Liver (tissue), 8 donors: ENCODE measurements at regions not wholly inside any gene's neighbourhood (a gene's known extent, or its start where the extent isn't known, plus 50 kb on each side); places are given as distances from the start of the nearest gene placed in this dataset.

ENCODE experiments used
- DNase-seq: peaks from one replicate; pipeline ENCODE4 v3.0.0-alpha.2; 2017; ENCODE audit warnings: low spot score
- H3K27ac ChIP-seq, 2 donors: one replicate each; pipeline ENCODE4 v1.7.0; 2013; ENCODE audit warnings: inconsistent platforms in 2 of 2, low read length in 2 of 2, control low read depth in 1 of 2, low read depth in 1 of 2, mild to moderate bottlenecking in 1 of 2
- H3K27me3 ChIP-seq, 4 donors: one replicate each; pipeline versions ENCODE4 v1.6.1 to v1.7.0; 2013; ENCODE audit warnings: low read length in 3 of 4, inconsistent platforms in 1 of 4, mild to moderate bottlenecking in 1 of 4, moderate library complexity in 1 of 4; ENCODE audit not compliant: control insufficient read depth in 4 of 4, insufficient read depth in 4 of 4
- H3K36me3 ChIP-seq, 4 donors: one replicate each; pipeline versions ENCODE4 v1.6.1 to v1.7.0; 2013; ENCODE audit warnings: low read length in 3 of 4, mild to moderate bottlenecking in 3 of 4, low read depth in 1 of 4, moderate library complexity in 1 of 4; ENCODE audit not compliant: control insufficient read depth in 4 of 4, insufficient read depth in 3 of 4
- H3K4me1 ChIP-seq, 4 donors: one replicate each; pipeline versions ENCODE4 v1.6.1 to v1.7.0; 2013; ENCODE audit warnings: low read length in 3 of 4, mild to moderate bottlenecking in 3 of 4, moderate library complexity in 1 of 4; ENCODE audit not compliant: control insufficient read depth in 4 of 4, insufficient read depth in 4 of 4
- H3K4me3 ChIP-seq, 3 donors: one replicate each; pipeline versions ENCODE4 v1.6.1 to v1.7.0; 2013; ENCODE audit warnings: low read length in 3 of 3, control low read depth in 1 of 3, low read depth in 1 of 3, mild to moderate bottlenecking in 1 of 3
- H3K9ac ChIP-seq, 2 donors: one replicate each; pipeline ENCODE4 v1.7.0; 2013; ENCODE audit warnings: low read length in 2 of 2, mild to moderate bottlenecking in 2 of 2, moderate library complexity in 2 of 2, control low read depth in 1 of 2, low read depth in 1 of 2
- H3K9me3 ChIP-seq, 4 donors: one replicate each; pipeline versions ENCODE4 v1.6.1 to v1.7.0; 2013; ENCODE audit warnings: low read length in 3 of 4; ENCODE audit not compliant: control insufficient read depth in 4 of 4
- EGR1 ChIP-seq, 2 donors: IDR thresholded peaks; 2 replicates each; pipeline ENCODE4 v1.6.1; 2016 to 2018; ENCODE audit warnings: antibody characterized with exemption in 2 of 2, low read depth in 2 of 2
- FOXA1 ChIP-seq: IDR thresholded peaks from 2 replicates; pipeline ENCODE4 v1.6.1; 2016; ENCODE audit warnings: antibody characterized with exemption
- GABPA ChIP-seq, 2 donors: IDR thresholded peaks in 1 of 2; conservative IDR thresholded peaks in 1 of 2; 2 replicates each; pipeline ENCODE4 v1.6.1; 2016; ENCODE audit warnings: antibody characterized with exemption in 2 of 2, mild to moderate bottlenecking in 1 of 2, moderate library complexity in 1 of 2
- HNF4A ChIP-seq, 2 donors: conservative IDR thresholded peaks; 2 replicates each; pipeline ENCODE4 v1.6.1; 2016; ENCODE audit warnings: antibody characterized with exemption in 2 of 2, mild to moderate bottlenecking in 2 of 2
- HNF4G ChIP-seq: IDR thresholded peaks from 2 replicates; pipeline ENCODE4 v1.6.1; 2016; ENCODE audit warnings: antibody characterized with exemption
- JUND ChIP-seq, 2 donors: IDR thresholded peaks; 2 replicates each; pipeline ENCODE4 v1.6.1; 2016; ENCODE audit warnings: antibody characterized with exemption in 2 of 2
- NR2F2 ChIP-seq: IDR thresholded peaks from 2 replicates; pipeline ENCODE4 v1.6.1; 2016; ENCODE audit warnings: antibody characterized with exemption
- RAD21 ChIP-seq, 2 donors: IDR thresholded peaks; 2 replicates each; pipeline ENCODE4 v1.6.1; 2016; ENCODE audit warnings: antibody characterized with exemption in 2 of 2, mild to moderate bottlenecking in 2 of 2
- SP1 ChIP-seq: IDR thresholded peaks from 2 replicates; pipeline ENCODE4 v1.6.1; 2018; ENCODE audit warnings: antibody characterized with exemption, mild to moderate bottlenecking
- TAF1 ChIP-seq: conservative IDR thresholded peaks from 2 replicates; pipeline ENCODE4 v1.6.1; 2016; ENCODE audit warnings: antibody characterized with exemption, mild to moderate bottlenecking
- YY1 ChIP-seq: IDR thresholded peaks from 2 replicates; pipeline ENCODE4 v1.6.1; 2016; ENCODE audit warnings: antibody characterized with exemption, mild to moderate bottlenecking
- WGBS: extraction: QIAGEN DNeasy Blood & Tissue Kit; methylation state at CpG from one replicate; pipeline ENCODE4 v1.1.7; 2013; 5-methylcytosine and 5-hydroxymethylcytosine counted together
- TF ChIP-seq, protein P1 (sequence below): IDR thresholded peaks from 2 replicates; pipeline ENCODE4 v1.6.1; 2016; ENCODE audit warnings: antibody characterized with exemption
- TF ChIP-seq, protein P2 (sequence below): IDR thresholded peaks from 2 replicates; pipeline ENCODE4 v1.6.1; 2016; ENCODE audit warnings: antibody characterized with exemption, mild to moderate bottlenecking
- TF ChIP-seq, protein P3 (sequence below): IDR thresholded peaks from 2 replicates; pipeline ENCODE4 v1.6.1; 2016; ENCODE audit warnings: antibody characterized with exemption
- TF ChIP-seq, protein P4 (sequence below): fragments of 150-350 bp; IDR thresholded peaks from 2 replicates; pipeline ENCODE4 v1.5.1; 2017; ENCODE audit warnings: improper control_type of control experiment, low read depth, low read length; ENCODE audit not compliant: missing input control
- TF ChIP-seq, protein P5 (sequence below): IDR thresholded peaks from 2 replicates; pipeline ENCODE4 v1.6.1; 2016; ENCODE audit warnings: antibody characterized with exemption
- donor health status: healthy.
- donor health status: healthy.
- donor health status: healthy.
- donor health status: healthy.
- donor health status: healthy.

DNA sequence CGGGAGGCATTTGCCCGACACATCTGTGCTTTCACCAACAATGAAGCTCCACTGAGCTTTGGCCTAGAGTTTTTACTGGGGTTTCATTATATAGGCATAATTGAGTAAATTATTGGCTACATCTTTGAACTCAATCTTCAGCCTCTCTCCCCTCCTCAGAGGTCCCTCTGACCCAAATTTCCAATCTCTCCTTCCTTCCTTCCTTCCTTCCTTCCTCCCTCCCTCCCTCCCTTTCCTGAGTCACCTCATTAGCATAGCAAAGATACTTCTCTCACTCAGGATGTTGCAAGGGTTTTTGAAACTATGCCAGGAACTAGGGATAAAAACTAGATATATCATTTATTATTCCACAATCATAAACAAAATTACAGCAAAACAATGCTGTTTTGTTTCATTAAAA, 202.8 kb upstream of the PRNP start (continued):
- TF ChIP-seq, protein P1, sequence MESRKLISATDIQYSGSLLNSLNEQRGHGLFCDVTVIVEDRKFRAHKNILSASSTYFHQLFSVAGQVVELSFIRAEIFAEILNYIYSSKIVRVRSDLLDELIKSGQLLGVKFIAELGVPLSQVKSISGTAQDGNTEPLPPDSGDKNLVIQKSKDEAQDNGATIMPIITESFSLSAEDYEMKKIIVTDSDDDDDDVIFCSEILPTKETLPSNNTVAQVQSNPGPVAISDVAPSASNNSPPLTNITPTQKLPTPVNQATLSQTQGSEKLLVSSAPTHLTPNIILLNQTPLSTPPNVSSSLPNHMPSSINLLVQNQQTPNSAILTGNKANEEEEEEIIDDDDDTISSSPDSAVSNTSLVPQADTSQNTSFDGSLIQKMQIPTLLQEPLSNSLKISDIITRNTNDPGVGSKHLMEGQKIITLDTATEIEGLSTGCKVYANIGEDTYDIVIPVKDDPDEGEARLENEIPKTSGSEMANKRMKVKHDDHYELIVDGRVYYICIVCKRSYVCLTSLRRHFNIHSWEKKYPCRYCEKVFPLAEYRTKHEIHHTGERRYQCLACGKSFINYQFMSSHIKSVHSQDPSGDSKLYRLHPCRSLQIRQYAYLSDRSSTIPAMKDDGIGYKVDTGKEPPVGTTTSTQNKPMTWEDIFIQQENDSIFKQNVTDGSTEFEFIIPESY = no peak
- TF ChIP-seq JUND (IDR thresholded peaks at IDR 0.05) = no peak

DNA sequence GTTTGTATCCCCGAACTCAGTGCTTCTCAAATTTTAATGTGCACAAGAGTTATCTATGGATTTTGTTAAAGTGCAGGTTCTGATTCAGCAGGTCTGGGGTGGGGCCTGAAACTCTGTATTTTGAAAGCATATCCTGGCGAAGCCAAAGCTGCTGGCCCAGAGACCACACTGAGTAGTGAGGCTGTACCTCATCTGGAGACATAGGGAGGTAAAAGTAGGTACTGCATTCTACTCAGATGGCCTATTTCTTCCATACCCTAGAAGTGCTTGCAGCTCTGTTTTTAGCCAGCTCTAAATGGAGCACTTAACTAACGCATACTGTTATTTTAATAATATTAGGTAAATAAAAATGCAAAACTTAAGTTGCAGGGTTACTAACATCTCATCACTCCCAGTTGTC, 206.2 kb upstream of the PRNP start:
- H3K36me3 ChIP-seq = no peaks in the 10 kb centered on the region
- no peak overlapping the region for H3K27ac ChIP-seq
- no peak for TF ChIP-seq SP1
- TF ChIP-seq, protein P2, sequence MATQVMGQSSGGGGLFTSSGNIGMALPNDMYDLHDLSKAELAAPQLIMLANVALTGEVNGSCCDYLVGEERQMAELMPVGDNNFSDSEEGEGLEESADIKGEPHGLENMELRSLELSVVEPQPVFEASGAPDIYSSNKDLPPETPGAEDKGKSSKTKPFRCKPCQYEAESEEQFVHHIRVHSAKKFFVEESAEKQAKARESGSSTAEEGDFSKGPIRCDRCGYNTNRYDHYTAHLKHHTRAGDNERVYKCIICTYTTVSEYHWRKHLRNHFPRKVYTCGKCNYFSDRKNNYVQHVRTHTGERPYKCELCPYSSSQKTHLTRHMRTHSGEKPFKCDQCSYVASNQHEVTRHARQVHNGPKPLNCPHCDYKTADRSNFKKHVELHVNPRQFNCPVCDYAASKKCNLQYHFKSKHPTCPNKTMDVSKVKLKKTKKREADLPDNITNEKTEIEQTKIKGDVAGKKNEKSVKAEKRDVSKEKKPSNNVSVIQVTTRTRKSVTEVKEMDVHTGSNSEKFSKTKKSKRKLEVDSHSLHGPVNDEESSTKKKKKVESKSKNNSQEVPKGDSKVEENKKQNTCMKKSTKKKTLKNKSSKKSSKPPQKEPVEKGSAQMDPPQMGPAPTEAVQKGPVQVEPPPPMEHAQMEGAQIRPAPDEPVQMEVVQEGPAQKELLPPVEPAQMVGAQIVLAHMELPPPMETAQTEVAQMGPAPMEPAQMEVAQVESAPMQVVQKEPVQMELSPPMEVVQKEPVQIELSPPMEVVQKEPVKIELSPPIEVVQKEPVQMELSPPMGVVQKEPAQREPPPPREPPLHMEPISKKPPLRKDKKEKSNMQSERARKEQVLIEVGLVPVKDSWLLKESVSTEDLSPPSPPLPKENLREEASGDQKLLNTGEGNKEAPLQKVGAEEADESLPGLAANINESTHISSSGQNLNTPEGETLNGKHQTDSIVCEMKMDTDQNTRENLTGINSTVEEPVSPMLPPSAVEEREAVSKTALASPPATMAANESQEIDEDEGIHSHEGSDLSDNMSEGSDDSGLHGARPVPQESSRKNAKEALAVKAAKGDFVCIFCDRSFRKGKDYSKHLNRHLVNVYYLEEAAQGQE = no peak
- no peak for TF ChIP-seq HNF4G
- no peak for TF ChIP-seq TAF1
- TF ChIP-seq FOXA1 = no peak
- TF ChIP-seq EGR1 (IDR thresholded peaks at IDR 0.05; ENCODE audit: low read depth in 2 of 2) = no peak
- TF ChIP-seq JUND (IDR thresholded peaks at IDR 0.05) = no peak
- no peaks in the 10 kb centered on the region for H3K9me3 ChIP-seq
- 66% methylated on average over 3 of the region's 3 CpGs for WGBS
- H3K4me3 ChIP-seq = no peak overlapping the region
- DNase-seq = no peak
- H3K27me3 ChIP-seq = peaks cover 0 to 17% (median 0%) of the 10 kb centered on the region in 4 donors
- H3K9ac ChIP-seq = no peak overlapping the region
- no peaks in the 10 kb centered on the region for H3K4me1 ChIP-seq

DNA sequence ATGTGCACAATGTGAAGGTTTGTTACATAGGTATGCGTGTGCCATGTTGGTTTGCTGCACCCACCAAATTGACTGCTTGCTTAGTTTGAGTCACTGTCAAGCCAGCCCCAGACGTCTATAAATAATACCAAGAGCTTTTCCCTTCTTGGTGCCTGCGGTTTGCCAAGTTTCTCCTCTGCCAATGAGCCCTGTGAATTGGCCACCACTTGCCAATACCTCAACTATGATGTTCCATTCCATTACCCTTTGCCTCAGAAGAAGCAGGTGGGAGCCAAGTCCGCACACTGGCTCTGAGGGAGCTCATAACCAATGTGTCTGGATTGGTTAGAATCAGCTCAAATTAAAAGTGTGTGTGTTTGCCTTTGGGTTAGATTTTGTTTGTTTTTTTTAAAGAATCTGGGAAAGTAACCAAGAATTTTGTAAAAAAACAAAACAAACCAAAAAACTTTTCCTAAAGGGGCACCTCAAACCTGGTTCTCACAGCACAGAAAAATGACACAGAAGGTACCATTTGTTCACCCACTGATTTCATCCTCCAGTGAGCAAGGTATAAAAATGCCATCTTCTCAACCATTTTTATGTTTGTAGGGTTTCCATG, 209.3 kb upstream of the PRNP start:
- H3K27ac ChIP-seq = no peak overlapping the region
- 78% methylated on average over 4 of the region's 4 CpGs for WGBS
- no peaks in the 10 kb centered on the region for H3K9me3 ChIP-seq
- peaks cover 0 to 15% (median 0%) of the 10 kb centered on the region in 4 donors for H3K27me3 ChIP-seq
- no peaks in the 10 kb centered on the region for H3K36me3 ChIP-seq
- no peaks in the 10 kb centered on the region for H3K4me1 ChIP-seq
- no peak for DNase-seq
- H3K9ac ChIP-seq = no peak overlapping the region
- H3K4me3 ChIP-seq = no peak overlapping the region
- TF ChIP-seq, protein P3, sequence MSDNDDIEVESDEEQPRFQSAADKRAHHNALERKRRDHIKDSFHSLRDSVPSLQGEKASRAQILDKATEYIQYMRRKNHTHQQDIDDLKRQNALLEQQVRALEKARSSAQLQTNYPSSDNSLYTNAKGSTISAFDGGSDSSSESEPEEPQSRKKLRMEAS = no peak
- TF ChIP-seq EGR1 (IDR thresholded peaks at IDR 0.05; ENCODE audit: low read depth in 2 of 2) = no peak
- TF ChIP-seq YY1 = no peak
- no peak for TF ChIP-seq HNF4A (conservative IDR thresholded peaks at IDR 0.05)
- TF ChIP-seq SP1 = no peak
- no peak for TF ChIP-seq GABPA (IDR thresholded peaks at IDR 0.05 in 1 of 2, conservative IDR thresholded peaks at IDR 0.05 in 1 of 2)
- TF ChIP-seq, protein P4, sequence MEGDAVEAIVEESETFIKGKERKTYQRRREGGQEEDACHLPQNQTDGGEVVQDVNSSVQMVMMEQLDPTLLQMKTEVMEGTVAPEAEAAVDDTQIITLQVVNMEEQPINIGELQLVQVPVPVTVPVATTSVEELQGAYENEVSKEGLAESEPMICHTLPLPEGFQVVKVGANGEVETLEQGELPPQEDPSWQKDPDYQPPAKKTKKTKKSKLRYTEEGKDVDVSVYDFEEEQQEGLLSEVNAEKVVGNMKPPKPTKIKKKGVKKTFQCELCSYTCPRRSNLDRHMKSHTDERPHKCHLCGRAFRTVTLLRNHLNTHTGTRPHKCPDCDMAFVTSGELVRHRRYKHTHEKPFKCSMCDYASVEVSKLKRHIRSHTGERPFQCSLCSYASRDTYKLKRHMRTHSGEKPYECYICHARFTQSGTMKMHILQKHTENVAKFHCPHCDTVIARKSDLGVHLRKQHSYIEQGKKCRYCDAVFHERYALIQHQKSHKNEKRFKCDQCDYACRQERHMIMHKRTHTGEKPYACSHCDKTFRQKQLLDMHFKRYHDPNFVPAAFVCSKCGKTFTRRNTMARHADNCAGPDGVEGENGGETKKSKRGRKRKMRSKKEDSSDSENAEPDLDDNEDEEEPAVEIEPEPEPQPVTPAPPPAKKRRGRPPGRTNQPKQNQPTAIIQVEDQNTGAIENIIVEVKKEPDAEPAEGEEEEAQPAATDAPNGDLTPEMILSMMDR = no peak
- TF ChIP-seq, protein P2 = no peak
- no peak for TF ChIP-seq FOXA1
- TF ChIP-seq RAD21 (IDR thresholded peaks at IDR 0.05) = no peak
- TF ChIP-seq, protein P5, sequence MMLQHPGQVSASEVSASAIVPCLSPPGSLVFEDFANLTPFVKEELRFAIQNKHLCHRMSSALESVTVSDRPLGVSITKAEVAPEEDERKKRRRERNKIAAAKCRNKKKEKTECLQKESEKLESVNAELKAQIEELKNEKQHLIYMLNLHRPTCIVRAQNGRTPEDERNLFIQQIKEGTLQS = no peak
- no peak for TF ChIP-seq NR2F2
- TF ChIP-seq, protein P1 = no peak
